ENCODE measurements at regions not wholly inside any gene's neighbourhood (a gene's known extent, or its start where the extent isn't known, plus 50 kb on each side); places are given as distances from the start of the nearest gene placed in this dataset.
"Not testable (repeated sequence)": the region's sequence is repeated elsewhere in the genome, so short reads cannot be mapped to it uniquely, and the experiment has no call there.

DNA sequence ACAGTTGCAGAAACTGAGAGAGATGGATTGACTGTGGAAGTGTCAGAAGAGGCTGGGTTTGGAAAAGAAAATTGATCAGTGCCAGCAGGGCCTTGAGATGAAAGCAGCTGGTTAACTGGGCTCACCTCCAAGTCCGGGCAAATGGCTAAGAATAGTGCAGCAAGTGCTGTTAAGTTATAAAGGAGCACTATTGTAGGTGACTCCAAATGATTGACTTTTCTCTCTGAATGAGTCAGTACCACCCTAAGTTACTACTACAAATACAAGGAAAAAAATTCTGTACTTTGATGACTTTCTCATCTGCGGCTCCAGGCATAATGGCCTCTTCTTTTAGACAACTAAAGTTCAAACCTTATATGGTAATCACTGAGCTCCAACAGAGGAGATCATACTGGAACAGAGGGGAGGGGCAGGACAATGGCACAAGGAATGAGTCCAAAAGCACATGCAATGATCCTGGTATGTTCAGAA lies 733.4 kb upstream of the INTU start:
- intact Hi-C loops (cut with micrococcal nuclease): no loop called here
- Mint-ChIP-seq H3K36me3 (ENCODE audit: low read depth) (no peaks in the 10 kb centered on the region), H3K4me3 (no peak overlapping the region), H3K9me3 (peaks cover 16% of the 10 kb centered on the region), H3K27me3 (no peaks in the 10 kb centered on the region), H3K4me1 (ENCODE audit: low read depth) (no peaks in the 10 kb centered on the region), H3K27ac (no peak overlapping the region)
- DNase-seq (no peak), ATAC-seq (no peak)
- TF ChIP-seq, protein P1, sequence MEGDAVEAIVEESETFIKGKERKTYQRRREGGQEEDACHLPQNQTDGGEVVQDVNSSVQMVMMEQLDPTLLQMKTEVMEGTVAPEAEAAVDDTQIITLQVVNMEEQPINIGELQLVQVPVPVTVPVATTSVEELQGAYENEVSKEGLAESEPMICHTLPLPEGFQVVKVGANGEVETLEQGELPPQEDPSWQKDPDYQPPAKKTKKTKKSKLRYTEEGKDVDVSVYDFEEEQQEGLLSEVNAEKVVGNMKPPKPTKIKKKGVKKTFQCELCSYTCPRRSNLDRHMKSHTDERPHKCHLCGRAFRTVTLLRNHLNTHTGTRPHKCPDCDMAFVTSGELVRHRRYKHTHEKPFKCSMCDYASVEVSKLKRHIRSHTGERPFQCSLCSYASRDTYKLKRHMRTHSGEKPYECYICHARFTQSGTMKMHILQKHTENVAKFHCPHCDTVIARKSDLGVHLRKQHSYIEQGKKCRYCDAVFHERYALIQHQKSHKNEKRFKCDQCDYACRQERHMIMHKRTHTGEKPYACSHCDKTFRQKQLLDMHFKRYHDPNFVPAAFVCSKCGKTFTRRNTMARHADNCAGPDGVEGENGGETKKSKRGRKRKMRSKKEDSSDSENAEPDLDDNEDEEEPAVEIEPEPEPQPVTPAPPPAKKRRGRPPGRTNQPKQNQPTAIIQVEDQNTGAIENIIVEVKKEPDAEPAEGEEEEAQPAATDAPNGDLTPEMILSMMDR (IDR thresholded peaks at IDR 0.05): no peak
- ChIA-PET CTCF (no interaction called here), POLR2A (no interaction called here)

DNA sequence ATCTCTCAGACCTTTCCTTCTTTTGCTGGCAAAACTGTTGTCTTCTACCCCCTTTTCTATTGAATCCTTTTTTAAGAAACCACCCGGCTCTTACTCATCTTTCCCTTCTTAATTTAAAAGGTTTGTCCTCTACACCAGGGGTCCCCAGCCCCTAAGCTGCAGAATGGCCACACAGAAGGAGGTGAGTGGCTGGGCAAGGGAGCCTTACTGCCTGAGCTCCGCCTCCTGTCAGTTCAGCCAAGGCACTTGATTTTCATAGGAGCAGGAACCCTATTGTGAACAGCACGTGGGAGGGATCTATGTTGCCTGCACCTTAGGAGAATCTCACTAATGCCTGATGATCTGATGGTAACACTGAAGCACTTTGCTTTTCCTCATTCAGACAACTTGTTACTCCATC lies 726.3 kb upstream of the INTU start:
- Mint-ChIP-seq H3K4me1 (ENCODE audit: low read depth) (no peaks in the 10 kb centered on the region), H3K4me3 (no peak overlapping the region), H3K27ac (no peak overlapping the region), H3K27me3 (no peaks in the 10 kb centered on the region), H3K36me3 (ENCODE audit: low read depth) (no peaks in the 10 kb centered on the region), H3K9me3 (peaks cover 3% of the 10 kb centered on the region)
- ATAC-seq (no peak), DNase-seq (no peak)
- ChIA-PET POLR2A (no interaction called here), CTCF (no interaction called here)
- TF ChIP-seq, protein P1 (IDR thresholded peaks at IDR 0.05): no peak
- intact Hi-C loops (cut with micrococcal nuclease): no loop called here

DNA sequence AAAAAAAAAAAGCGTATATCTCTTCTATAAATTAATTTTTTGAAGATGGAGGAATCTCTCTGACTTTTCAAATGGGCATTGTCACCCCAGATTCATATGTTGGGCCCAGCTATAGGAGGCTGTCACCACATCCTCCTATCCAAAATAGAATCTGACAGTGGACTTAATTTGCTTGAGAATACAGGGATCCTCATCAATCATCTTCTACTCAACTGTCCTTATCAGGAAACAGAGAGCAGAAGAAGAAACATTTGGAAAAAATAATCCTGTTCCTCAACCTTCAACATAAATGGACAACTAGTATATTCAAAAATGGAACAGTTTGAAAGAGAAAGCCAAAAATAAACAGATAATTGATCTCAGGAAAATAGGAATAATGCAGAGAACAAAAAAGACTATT lies 725.4 kb upstream of the INTU start:
- no peaks in the 10 kb centered on the region for H3K4me1 Mint-ChIP-seq (ENCODE audit: low read depth)
- no peak overlapping the region for H3K4me3 Mint-ChIP-seq
- no peak overlapping the region for H3K27ac Mint-ChIP-seq
- intact Hi-C loops (cut with micrococcal nuclease): no loop called here
- ATAC-seq (no peak), DNase-seq (no peak)
- no peaks in the 10 kb centered on the region for H3K27me3 Mint-ChIP-seq
- TF ChIP-seq, protein P1 (IDR thresholded peaks at IDR 0.05): no peak
- no peaks in the 10 kb centered on the region for H3K36me3 Mint-ChIP-seq (ENCODE audit: low read depth)
- H3K9me3 Mint-ChIP-seq: peaks cover 5% of the 10 kb centered on the region
- ChIA-PET POLR2A (no interaction called here), CTCF (no interaction called here)

DNA sequence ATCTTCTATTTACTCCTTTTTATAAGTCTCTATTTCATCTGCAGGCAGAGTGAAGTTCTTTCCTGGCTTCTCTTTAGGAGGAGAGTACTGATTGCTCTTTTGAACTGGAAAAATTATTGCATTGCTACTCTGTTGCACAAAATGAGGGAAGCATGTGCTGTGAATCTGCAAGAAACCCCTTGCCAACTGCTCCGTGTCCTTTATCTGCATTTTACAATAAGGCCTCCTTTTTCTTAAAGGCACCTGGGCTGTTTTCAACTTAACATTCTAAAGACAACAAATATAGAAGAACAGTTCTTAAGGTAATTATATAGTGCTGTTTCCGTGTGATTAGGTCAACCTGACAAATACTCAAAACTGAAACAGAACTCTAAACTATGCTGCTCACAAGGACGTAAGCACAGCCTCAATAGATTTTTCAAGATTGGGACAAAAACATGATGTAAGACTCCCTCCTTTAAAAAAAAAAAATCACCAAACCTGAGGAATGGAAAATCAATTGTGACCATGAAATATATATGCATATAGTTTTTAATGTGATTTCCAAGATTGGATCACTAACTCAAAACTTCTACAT lies 716.6 kb upstream of the INTU start:
- intact Hi-C loops (cut with micrococcal nuclease): no loop called here
- DNase-seq (no peak), ATAC-seq (no peak)
- H3K4me1 Mint-ChIP-seq (ENCODE audit: low read depth): no peaks in the 10 kb centered on the region
- H3K4me3 Mint-ChIP-seq: no peak overlapping the region
- no peaks in the 10 kb centered on the region for H3K36me3 Mint-ChIP-seq (ENCODE audit: low read depth)
- peaks cover 17% of the 10 kb centered on the region for H3K9me3 Mint-ChIP-seq
- POLR2A ChIA-PET: no interaction called here
- TF ChIP-seq, protein P1 (IDR thresholded peaks at IDR 0.05): no peak
- H3K27me3 Mint-ChIP-seq: no peaks in the 10 kb centered on the region
- CTCF ChIA-PET: no interaction called here
- no peak overlapping the region for H3K27ac Mint-ChIP-seq

DNA sequence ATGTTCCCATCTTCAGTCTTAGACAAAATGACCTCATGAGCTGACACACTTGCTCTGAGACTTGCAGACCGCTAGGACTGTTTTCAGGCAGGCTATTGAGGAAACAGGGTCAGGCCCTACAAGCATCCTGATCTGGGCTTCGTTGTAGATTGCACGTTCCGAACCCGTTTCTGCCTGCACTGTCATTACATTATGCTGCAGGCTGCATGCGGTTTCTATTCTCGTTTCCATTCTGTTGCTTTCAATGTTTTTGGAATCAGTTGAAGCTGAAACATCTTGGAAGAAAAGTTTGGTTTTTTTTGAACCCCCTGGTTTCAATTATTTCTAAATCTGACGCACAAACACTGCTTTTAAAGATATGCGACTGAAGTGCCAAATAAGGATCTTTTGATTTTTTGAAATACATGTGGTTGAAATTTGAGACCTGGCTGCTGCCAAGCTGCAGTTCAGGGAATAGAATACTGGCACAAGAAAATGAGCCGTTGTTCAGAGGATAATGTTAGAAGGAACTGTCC lies 716.1 kb upstream of the INTU start:
- Mint-ChIP-seq H3K36me3 (ENCODE audit: low read depth) (no peaks in the 10 kb centered on the region), H3K27ac (no peak overlapping the region), H3K4me3 (no peak overlapping the region), H3K27me3 (no peaks in the 10 kb centered on the region), H3K9me3 (peaks cover 19% of the 10 kb centered on the region), H3K4me1 (ENCODE audit: low read depth) (no peaks in the 10 kb centered on the region)
- intact Hi-C loops (cut with micrococcal nuclease): no loop called here
- TF ChIP-seq, protein P1 (IDR thresholded peaks at IDR 0.05): no peak
- DNase-seq: no peak
- POLR2A ChIA-PET: no interaction called here
- CTCF ChIA-PET: no interaction called here
- no peak for ATAC-seq

DNA sequence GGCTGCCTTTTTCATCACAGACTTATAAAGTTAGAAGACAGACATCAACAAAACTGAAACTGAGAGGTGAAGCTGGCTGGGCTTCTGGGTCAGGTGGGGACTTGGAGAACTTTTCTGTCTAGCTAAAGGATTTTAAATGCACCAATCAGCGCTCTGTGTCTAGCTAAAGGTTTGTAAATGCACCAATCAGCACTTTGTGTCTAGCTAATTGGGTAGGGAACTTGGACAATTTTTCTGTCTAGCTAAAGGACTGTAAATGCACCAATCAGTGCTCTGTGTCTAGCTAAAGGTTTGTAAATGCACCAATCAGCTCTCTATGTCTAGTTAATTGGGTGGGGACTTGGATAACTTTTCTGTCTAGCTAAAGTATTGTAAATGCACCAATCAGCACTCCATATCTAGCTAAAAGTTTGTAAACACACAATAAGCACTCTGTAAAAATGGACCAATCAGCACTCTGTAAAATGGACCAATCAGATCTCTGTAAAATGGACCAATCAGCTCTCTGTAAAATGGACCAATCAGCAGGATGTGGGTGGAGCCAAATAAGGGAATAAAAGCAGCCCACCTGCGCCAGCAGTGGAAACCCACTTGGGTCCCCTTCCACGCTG lies 710.3 kb upstream of the INTU start:
- H3K4me1 Mint-ChIP-seq (ENCODE audit: low read depth); H3K4me3 Mint-ChIP-seq; H3K27ac Mint-ChIP-seq; POLR2A ChIA-PET; intact Hi-C loops (cut with micrococcal nuclease); H3K36me3 Mint-ChIP-seq (ENCODE audit: low read depth); DNase-seq; H3K27me3 Mint-ChIP-seq; ATAC-seq; CTCF ChIA-PET: not testable (repeated sequence)
- peaks cover 19% of the 10 kb centered on the region for H3K9me3 Mint-ChIP-seq
